OCI-LY7 (cell line): ENCODE measurements at regions not wholly inside any gene's neighbourhood (a gene's known extent, or its start where the extent isn't known, plus 50 kb on each side); places are given as distances from the start of the nearest gene placed in this dataset.

Experiments used
- BruUV-seq: library from RNA; stranded (reverse); fragments of 400-500 nt; replicated peaks from 2 replicates; lab custom pipeline; 2021; lab: Mats Ljungman, UMichigan
- CTCF ChIA-PET: fragments of 300-600 bp; sonication (Branson Sonifier 250); formaldehyde crosslinking; loops from one replicate; lab custom pipeline; 2022; ENCODE audit warnings: antibody characterized with exemption; ENCODE audit not compliant: unreplicated experiment; lab: Charles Lee
- POLR2A ChIA-PET: fragments of 300-600 bp; sonication (Branson Sonifier 250); formaldehyde crosslinking; loops from one replicate; lab custom pipeline; 2022; ENCODE audit warnings: antibody characterized with exemption; lab: Charles Lee
- DNase-seq: peaks from one replicate; pipeline ENCODE4 v3.0.0-alpha.2; 2015; ENCODE audit warnings: low spot score
- H2AFZ ChIP-seq: fragments of 200-600 bp; sonication (generic), shearing (Covaris generic); 2 replicates; pipeline ENCODE4 v1.6.1; 2014; ENCODE audit warnings: mild to moderate bottlenecking, antibody characterized with exemption, low read length, moderate library complexity
- H3K27ac ChIP-seq: fragments of 200-600 bp; sonication (generic); 2 replicates; pipeline ENCODE4 v1.5.1; 2014; ENCODE audit warnings: mixed run types, low read depth, mild to moderate bottlenecking, moderate library complexity, low read length, inconsistent platforms; ENCODE audit not compliant: poor library complexity, severe bottlenecking
- H3K36me3 ChIP-seq: fragments of 200-600 bp; sonication (generic); 2 replicates; pipeline ENCODE4 v1.6.1; 2014; ENCODE audit warnings: mild to moderate bottlenecking, antibody characterized with exemption, low read length, moderate library complexity, mixed read lengths; ENCODE audit not compliant: insufficient read depth
- H3K4me1 ChIP-seq: fragments of 200-600 bp; sonication (generic); 2 replicates; pipeline ENCODE4 v1.5.1; 2014; ENCODE audit warnings: mild to moderate bottlenecking, low read length; ENCODE audit not compliant: insufficient read depth, poor library complexity, severe bottlenecking
- H3K4me2 ChIP-seq: fragments of 200-600 bp; sonication (generic); 2 replicates; pipeline ENCODE4 v1.6.1; 2014; ENCODE audit warnings: mild to moderate bottlenecking, low read length
- H3K4me3 ChIP-seq: fragments of 200-600 bp; sonication (generic); 2 replicates; pipeline ENCODE4 v1.5.1; 2014; ENCODE audit warnings: mild to moderate bottlenecking, low read depth, low read length; ENCODE audit not compliant: poor library complexity, severe bottlenecking
- H3K79me2 ChIP-seq: fragments of 200-600 bp; sonication (generic); 2 replicates; pipeline ENCODE4 v1.6.1; 2016; ENCODE audit warnings: low read depth, mild to moderate bottlenecking, low read length, moderate library complexity, mixed read lengths; ENCODE audit not compliant: insufficient read depth
- H3K9me2 ChIP-seq: fragments of 200-600 bp; sonication (generic); 2 replicates; pipeline ENCODE4 v1.6.1; 2016; ENCODE audit warnings: mild to moderate bottlenecking, low read length, mixed read lengths; ENCODE audit not compliant: insufficient read depth
- H3K9me3 ChIP-seq: fragments of 200-600 bp; sonication (generic); 2 replicates; pipeline ENCODE4 v1.6.1; 2014; ENCODE audit warnings: mild to moderate bottlenecking, mixed run types, low read length, mixed read lengths
- H4K20me1 ChIP-seq: fragments of 200-600 bp; sonication (generic); 2 replicates; pipeline ENCODE4 v1.6.1; 2014; ENCODE audit warnings: mild to moderate bottlenecking, antibody characterized with exemption, low read length, moderate library complexity, mixed read lengths; ENCODE audit not compliant: insufficient read depth
- EZH2phosphoT487 ChIP-seq: fragments of 200-600 bp; sonication (generic); IDR thresholded peaks from 2 replicates; pipeline ENCODE4 v1.6.1; 2018; ENCODE audit warnings: low read depth, borderline replicate concordance, mild to moderate bottlenecking, mixed run types, antibody characterized with exemption, low read length, moderate library complexity, mixed read lengths
- intact Hi-C: fragments of 100-400 bp; cut with micrococcal nuclease; formaldehyde crosslinking; loops from one replicate; pipeline ENCODE4 v1.10.0; 2022; ENCODE audit not compliant: unreplicated experiment
- TF ChIP-seq, protein P1 (sequence below): fragments of 200-600 bp; sonication (generic); conservative IDR thresholded peaks from 2 replicates; pipeline ENCODE4 v1.5.1; 2014; ENCODE audit warnings: mild to moderate bottlenecking, antibody characterized with exemption, low read length, moderate library complexity, mixed read lengths

DNA sequence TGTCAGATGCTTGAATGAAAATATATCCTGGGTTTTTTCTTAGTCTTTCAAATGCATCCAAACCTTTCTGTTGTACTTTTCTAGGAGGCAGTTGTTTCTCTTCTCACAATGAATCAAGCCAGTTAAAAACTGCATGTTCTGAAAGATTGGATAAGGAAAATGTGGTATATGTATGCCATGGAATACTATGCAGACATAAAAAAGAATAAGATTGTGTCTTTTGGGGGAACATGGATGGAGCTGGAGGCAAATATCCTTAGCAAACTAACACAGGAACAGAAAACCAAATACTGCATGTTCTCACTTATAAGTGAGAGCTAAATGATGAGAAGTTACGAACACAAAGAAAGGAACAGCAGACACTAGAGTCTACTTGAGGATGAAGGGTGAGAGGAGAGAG, 51.7 kb upstream of the MAPK4 start:
- intact Hi-C loops: no loop called here

DNA sequence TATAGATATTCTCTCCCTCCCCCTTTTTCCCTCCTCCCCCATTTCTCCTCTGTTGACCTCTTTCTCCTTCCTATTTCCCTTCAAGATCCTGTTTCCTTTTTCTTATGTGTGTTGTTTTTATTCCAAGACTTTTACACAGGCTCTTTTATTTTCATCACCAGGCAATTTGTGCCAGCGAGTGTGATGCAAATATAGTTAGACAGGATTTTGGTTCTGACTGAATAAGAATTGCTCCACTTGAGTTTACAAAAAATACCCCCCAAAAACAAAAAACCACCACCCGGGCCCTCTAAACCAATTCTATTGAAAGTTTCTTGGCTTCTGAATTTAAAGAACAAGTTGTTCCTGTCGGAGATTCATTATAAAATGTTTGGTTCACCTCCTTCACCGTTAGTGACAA, 50.9 kb upstream of the MAPK4 start:
- Histone ChIP-seq H3K4me1 (no peaks in the 10 kb centered on the region), H3K27ac (no peak overlapping the region), H3K36me3 (no peaks in the 10 kb centered on the region), H3K4me3 (no peak overlapping the region), H3K79me2 (no peaks in the 10 kb centered on the region), H4K20me1 (no peaks in the 10 kb centered on the region), H3K4me2 (no peak overlapping the region), H3K9me2 (no peaks in the 10 kb centered on the region), H3K9me3 (no peaks in the 10 kb centered on the region), H2AFZ (no peak overlapping the region)
- intact Hi-C loops: no loop called here
- CTCF ChIA-PET: no interaction called here
- TF ChIP-seq EZH2phosphoT487: no peak
- BruUV-seq: no TSS peak
- no peak for DNase-seq
- POLR2A ChIA-PET: no interaction called here

More for the DNA sequence above, 51.7 kb upstream of the MAPK4 start:
- no peaks in the 10 kb centered on the region for H3K9me2 ChIP-seq
- H3K4me1 ChIP-seq: no peaks in the 10 kb centered on the region
- no peaks in the 10 kb centered on the region for H3K36me3 ChIP-seq
- ChIA-PET POLR2A (interaction anchor here (0.7 kb wide), 1 partner anchor 18 kb away, joined by 3 read pairs; no protein-coding TSS in a partner anchor), CTCF (no interaction called here)
- TF ChIP-seq, protein P1, sequence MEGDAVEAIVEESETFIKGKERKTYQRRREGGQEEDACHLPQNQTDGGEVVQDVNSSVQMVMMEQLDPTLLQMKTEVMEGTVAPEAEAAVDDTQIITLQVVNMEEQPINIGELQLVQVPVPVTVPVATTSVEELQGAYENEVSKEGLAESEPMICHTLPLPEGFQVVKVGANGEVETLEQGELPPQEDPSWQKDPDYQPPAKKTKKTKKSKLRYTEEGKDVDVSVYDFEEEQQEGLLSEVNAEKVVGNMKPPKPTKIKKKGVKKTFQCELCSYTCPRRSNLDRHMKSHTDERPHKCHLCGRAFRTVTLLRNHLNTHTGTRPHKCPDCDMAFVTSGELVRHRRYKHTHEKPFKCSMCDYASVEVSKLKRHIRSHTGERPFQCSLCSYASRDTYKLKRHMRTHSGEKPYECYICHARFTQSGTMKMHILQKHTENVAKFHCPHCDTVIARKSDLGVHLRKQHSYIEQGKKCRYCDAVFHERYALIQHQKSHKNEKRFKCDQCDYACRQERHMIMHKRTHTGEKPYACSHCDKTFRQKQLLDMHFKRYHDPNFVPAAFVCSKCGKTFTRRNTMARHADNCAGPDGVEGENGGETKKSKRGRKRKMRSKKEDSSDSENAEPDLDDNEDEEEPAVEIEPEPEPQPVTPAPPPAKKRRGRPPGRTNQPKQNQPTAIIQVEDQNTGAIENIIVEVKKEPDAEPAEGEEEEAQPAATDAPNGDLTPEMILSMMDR: no peak
- no peak for TF ChIP-seq EZH2phosphoT487
- BruUV-seq: no TSS peak
- no peak overlapping the region for H3K4me3 ChIP-seq
- H3K9me3 ChIP-seq: no peaks in the 10 kb centered on the region
- H3K79me2 ChIP-seq: no peaks in the 10 kb centered on the region
- DNase-seq: no peak
- no peak overlapping the region for H2AFZ ChIP-seq
- H4K20me1 ChIP-seq: no peaks in the 10 kb centered on the region
- H3K4me2 ChIP-seq: no peak overlapping the region
- no peak overlapping the region for H3K27ac ChIP-seq
